Lower leg skin (tissue), 4 donors: ENCODE measurements at regions not wholly inside any gene's neighbourhood (a gene's known extent, or its start where the extent isn't known, plus 50 kb on each side); places are given as distances from the start of the nearest gene placed in this dataset.

Experiments
- DNase-seq, 2 donors: peaks; one replicate each; pipeline ENCODE4 v3.0.0-alpha.2; 2019; ENCODE audit warnings: low spot score in 2 of 2
- H3K4me3 ChIP-seq: fragments of 200-600 bp; sonication (generic); 2 replicates; pipeline ENCODE4 v1.5.1; 2017; ENCODE audit warnings: mild to moderate bottlenecking, low read depth; ENCODE audit not compliant: poor library complexity, severe bottlenecking
- POLR2A ChIP-seq, 2 donors: fragments of 450-650 bp; IDR thresholded peaks; one replicate each; pipeline ENCODE4 v1.6.1; 2016 to 2017; ENCODE audit warnings: antibody characterized with exemption in 2 of 2, mild to moderate bottlenecking in 1 of 2, moderate library complexity in 1 of 2
- WGBS, 2 donors: methylation state at CpG; one replicate each; pipeline ENCODE4 v1.1.5; 2018; 5-methylcytosine and 5-hydroxymethylcytosine counted together
- intact Hi-C: fragments of 100-400 bp; cut with DNase I; formaldehyde crosslinking; loops from one replicate; pipeline ENCODE4 v1.15.0; 2023; ENCODE audit warnings: low total_unique reads
- TF ChIP-seq, protein P1 (sequence below), 3 donors: fragments of 450-650 bp; IDR thresholded peaks; one replicate each; pipeline ENCODE4 v1.5.1; 2016; ENCODE audit warnings: antibody characterized with exemption in 3 of 3, mild to moderate bottlenecking in 3 of 3, moderate library complexity in 2 of 3

DNA sequence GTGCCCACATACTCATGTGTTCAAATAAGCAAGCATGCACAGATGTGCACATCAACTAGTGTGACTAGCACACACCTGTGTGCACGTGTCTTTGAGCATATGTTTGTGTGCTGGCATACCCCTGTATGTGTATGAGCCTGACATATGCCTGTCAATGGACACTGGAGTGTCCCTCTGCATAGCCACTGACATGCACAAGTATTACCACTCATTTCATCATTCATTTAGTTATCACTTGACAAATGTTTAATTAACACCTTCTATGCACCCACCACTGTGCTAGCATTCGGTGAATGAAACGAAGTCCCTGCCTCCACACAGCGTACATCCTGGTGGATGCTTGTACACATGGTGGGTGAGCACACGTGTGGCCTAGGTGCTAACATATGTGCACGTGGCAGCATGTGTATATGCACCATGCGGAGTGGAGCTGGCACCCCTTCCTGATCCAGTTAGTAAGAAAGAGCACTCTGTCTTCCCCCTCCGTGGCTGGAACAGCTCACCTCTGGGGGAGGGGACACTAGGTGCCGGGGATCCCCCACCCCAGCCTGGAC, 112.0 kb downstream of the CHST1 start:
- intact Hi-C loops: no loop called here
- H3K4me3 ChIP-seq: no peak overlapping the region
- WGBS, 2 donors: 85 to 87% methylated on average over 9 of the region's 9 CpGs
- DNase-seq: no peak
- TF ChIP-seq, protein P1, sequence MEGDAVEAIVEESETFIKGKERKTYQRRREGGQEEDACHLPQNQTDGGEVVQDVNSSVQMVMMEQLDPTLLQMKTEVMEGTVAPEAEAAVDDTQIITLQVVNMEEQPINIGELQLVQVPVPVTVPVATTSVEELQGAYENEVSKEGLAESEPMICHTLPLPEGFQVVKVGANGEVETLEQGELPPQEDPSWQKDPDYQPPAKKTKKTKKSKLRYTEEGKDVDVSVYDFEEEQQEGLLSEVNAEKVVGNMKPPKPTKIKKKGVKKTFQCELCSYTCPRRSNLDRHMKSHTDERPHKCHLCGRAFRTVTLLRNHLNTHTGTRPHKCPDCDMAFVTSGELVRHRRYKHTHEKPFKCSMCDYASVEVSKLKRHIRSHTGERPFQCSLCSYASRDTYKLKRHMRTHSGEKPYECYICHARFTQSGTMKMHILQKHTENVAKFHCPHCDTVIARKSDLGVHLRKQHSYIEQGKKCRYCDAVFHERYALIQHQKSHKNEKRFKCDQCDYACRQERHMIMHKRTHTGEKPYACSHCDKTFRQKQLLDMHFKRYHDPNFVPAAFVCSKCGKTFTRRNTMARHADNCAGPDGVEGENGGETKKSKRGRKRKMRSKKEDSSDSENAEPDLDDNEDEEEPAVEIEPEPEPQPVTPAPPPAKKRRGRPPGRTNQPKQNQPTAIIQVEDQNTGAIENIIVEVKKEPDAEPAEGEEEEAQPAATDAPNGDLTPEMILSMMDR (IDR thresholded peaks at IDR 0.05): no peak
- TF ChIP-seq POLR2A (IDR thresholded peaks at IDR 0.05): no peak

DNA sequence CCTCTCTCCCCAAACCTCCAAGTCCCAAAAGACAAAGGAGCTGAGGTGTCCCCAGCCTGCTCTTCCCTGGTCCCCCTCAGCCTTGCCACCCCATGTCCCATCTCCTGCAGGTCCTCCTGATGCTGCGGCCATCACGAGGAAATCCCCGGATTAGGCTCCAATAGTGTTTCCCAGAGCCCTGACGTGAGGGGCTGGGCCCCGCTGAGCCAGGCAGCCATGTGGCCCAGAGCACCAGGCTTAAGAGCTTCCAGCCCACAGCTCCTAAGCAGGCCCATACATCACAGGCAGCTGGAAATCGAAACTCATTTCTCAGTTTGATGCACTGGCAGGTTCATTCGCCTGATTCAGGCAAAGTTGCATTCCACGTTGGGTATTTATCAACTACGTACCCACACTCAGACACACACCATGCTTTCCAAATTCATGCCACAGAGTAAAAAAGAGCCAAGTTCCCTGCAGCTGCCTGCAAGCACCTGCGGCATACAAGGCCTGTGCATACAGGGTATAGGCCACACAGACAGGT, 114.2 kb downstream of the CHST1 start:
- TF ChIP-seq, protein P1 (IDR thresholded peaks at IDR 0.05): no peak
- TF ChIP-seq POLR2A (IDR thresholded peaks at IDR 0.05): no peak
- H3K4me3 ChIP-seq: no peak overlapping the region
- intact Hi-C loops: no loop called here
- DNase-seq: no peak
- 69 to 82% methylated on average over 10 of the region's 10 CpGs for WGBS, 2 donors

- intact Hi-C loops: no loop called here
- WGBS, 2 donors: 63 to 64% methylated on average over 6 of the region's 6 CpGs
- H3K4me3 ChIP-seq: no peak overlapping the region
- no peak for DNase-seq
- TF ChIP-seq, protein P1 (IDR thresholded peaks at IDR 0.05): no peak
- TF ChIP-seq POLR2A (IDR thresholded peaks at IDR 0.05): no peak
These were observed 116.2 kb downstream of the CHST1 start for GRCh38 chr11:45549257-45549656.

DNA sequence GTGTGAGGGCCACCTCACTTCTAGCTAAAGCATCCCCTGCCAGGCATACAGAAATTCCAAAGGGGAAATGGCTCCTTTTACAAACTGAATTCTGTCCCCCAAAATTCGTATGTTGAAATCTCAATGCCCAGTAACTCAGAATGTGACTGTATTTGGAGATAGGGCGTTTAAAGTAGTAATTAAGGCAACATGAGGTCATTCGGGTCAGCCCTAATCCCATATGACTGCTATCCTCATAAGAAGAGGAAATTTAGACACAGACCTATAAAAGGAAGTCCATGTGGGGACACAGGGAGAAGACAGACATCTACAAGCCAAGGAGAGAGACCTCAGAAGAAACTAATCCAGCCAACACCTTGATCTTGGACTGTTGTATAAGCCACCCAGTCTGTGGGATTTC, 119.1 kb downstream of the CHST1 start:
- DNase-seq: no peak
- 55 to 63% methylated on average over 3 of the region's 3 CpGs for WGBS, 2 donors
- intact Hi-C loops: no loop called here
- H3K4me3 ChIP-seq: no peak overlapping the region
- TF ChIP-seq, protein P1 (IDR thresholded peaks at IDR 0.05): no peak
- TF ChIP-seq POLR2A (IDR thresholded peaks at IDR 0.05): no peak

GRCh38 chr11:45544826-45545225, 120.6 kb downstream of the CHST1 start:
- DNase-seq: no peak
- H3K4me3 ChIP-seq: no peak overlapping the region
- intact Hi-C loops: no loop called here
- TF ChIP-seq, protein P1 (IDR thresholded peaks at IDR 0.05): no peak
- no peak for TF ChIP-seq POLR2A (IDR thresholded peaks at IDR 0.05)
- WGBS, 2 donors: 77 to 89% methylated on average over 4 of the region's 4 CpGs
